HEK293T (cell line): ENCODE measurements at regions not wholly inside any gene's neighbourhood (a gene's known extent, or its start where the extent isn't known, plus 50 kb on each side); places are given as distances from the start of the nearest gene placed in this dataset.

Experiments used
- ELF4 ChIP-seq: fragments of 450-650 bp; IDR thresholded peaks from 2 replicates; pipeline ENCODE4 v1.6.1; 2017; ENCODE audit warnings: antibody characterized with exemption
- HDGF ChIP-seq: fragments of 450-650 bp; IDR thresholded peaks from 2 replicates; pipeline ENCODE4 v1.6.1; 2017; ENCODE audit warnings: antibody characterized with exemption, borderline replicate concordance
- LEF1 ChIP-seq: fragments of 450-650 bp; IDR thresholded peaks from 2 replicates; pipeline ENCODE4 v1.6.1; 2017; ENCODE audit warnings: mild to moderate bottlenecking, borderline replicate concordance

DNA sequence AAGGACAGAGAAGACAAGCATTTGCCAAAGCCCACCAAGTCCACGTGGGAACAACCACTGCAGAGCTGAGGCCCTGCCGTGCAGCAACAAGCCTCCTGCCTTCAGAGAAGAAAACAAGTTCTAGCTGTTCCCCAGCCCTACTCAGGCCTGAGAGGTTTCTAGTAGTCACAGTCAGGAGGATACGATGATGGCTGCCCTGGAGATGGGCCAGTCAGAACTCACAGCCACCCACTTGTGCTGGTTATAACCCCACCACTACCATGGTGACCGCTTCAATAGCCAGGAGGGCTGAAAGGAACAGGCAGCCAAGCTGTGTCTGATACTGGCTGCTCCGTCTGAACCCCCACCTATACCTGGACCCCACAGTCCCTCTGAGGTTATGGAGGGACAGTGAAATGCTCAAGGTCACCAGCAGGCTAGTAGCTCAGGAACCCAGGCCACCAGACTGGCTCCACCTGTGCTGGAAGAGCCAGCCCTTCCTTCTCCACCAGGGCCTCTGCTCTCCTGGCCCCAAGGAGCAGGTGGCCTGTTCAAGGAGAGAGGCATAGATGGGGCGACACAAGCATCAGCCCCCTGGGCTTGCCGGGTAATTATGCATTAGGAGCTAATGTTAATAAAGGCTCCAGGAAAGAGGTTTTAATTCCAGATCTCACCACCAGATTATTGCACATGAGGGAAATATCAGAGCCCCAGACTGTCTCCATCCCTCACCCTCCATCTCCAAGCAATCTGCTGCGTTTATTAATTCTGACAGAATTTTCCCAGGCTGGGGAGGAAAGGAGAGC, 125.8 kb upstream of the PCBD1 start:
- no peak for TF ChIP-seq ELF4
- no peak for TF ChIP-seq HDGF
- no peak for TF ChIP-seq LEF1
